ENCODE measurements at regions not wholly inside any gene's neighbourhood (a gene's known extent, or its start where the extent isn't known, plus 50 kb on each side); places are given as distances from the start of the nearest gene placed in this dataset.

GRCh38 chr3:86790884-86791549, 199.9 kb downstream of the VGLL3 start:
- TF ChIP-seq CTCF (IDR thresholded peaks at IDR 0.05) = no peak
- no peak for TF ChIP-seq POLR2A (IDR thresholded peaks at IDR 0.05)

Measured in testis (tissue), 2 donors.